OCI-LY1 (cell line): ENCODE measurements at regions not wholly inside any gene's neighbourhood (a gene's known extent, or its start where the extent isn't known, plus 50 kb on each side); places are given as distances from the start of the nearest gene placed in this dataset.

Experiments
- H2AFZ ChIP-seq: fragments of 200-600 bp; sonication (generic), shearing (Covaris generic); 2 replicates; pipeline ENCODE4 v1.6.0; 2014; ENCODE audit warnings: antibody characterized with exemption, mild to moderate bottlenecking, low read length
- H3F3A ChIP-seq: fragments of 200-600 bp; sonication (generic), shearing (Covaris generic); 2 replicates; pipeline ENCODE4 v1.6.0; 2014; ENCODE audit warnings: mild to moderate bottlenecking, antibody characterized with exemption, low read length, moderate library complexity; ENCODE audit not compliant: insufficient read depth
- H3K27ac ChIP-seq: fragments of 200-600 bp; sonication (generic); 2 replicates; pipeline ENCODE4 v1.5.1; 2014; ENCODE audit warnings: low read length, mixed run types, mild to moderate bottlenecking, low read depth; ENCODE audit not compliant: poor library complexity, severe bottlenecking
- H3K27me3 ChIP-seq: fragments of 200-600 bp; sonication (generic); 2 replicates; pipeline ENCODE4 v1.6.0; 2014; ENCODE audit warnings: antibody characterized with exemption, mild to moderate bottlenecking, low read length, moderate library complexity; ENCODE audit not compliant: insufficient read depth
- H3K36me3 ChIP-seq: fragments of 200-600 bp; sonication (generic); 2 replicates; pipeline ENCODE4 v1.6.1; 2014; ENCODE audit warnings: mild to moderate bottlenecking, antibody characterized with exemption, low read length, moderate library complexity, mixed read lengths; ENCODE audit not compliant: insufficient read depth
- H3K4me1 ChIP-seq: fragments of 200-600 bp; sonication (generic); 2 replicates; pipeline ENCODE4 v1.5.1; 2014; ENCODE audit warnings: mild to moderate bottlenecking, low read length, moderate library complexity; ENCODE audit not compliant: insufficient read depth, severe bottlenecking
- H3K4me2 ChIP-seq: fragments of 200-600 bp; sonication (generic), shearing (Covaris generic); 2 replicates; pipeline ENCODE4 v1.6.1; 2014; ENCODE audit warnings: low read length
- H3K4me3 ChIP-seq: fragments of 200-600 bp; sonication (generic); 2 replicates; pipeline ENCODE4 v1.5.1; 2014; ENCODE audit warnings: low read length, low read depth, mild to moderate bottlenecking, mixed read lengths; ENCODE audit not compliant: poor library complexity, severe bottlenecking
- H3K79me2 ChIP-seq: fragments of 200-600 bp; shearing (Covaris generic); 2 replicates; pipeline ENCODE4 v1.6.1; 2016; ENCODE audit warnings: mixed run types, low read length, mixed read lengths; ENCODE audit not compliant: insufficient read depth
- H3K9ac ChIP-seq: fragments of 200-600 bp; sonication (generic), shearing (Covaris generic); 2 replicates; pipeline ENCODE4 v1.6.1; 2014; ENCODE audit warnings: mild to moderate bottlenecking, low read length, mixed read lengths
- H3K9me2 ChIP-seq: fragments of 200-600 bp; sonication (generic), shearing (Covaris generic); 2 replicates; pipeline ENCODE4 v1.6.1; 2014; ENCODE audit warnings: low read depth, mild to moderate bottlenecking, low read length, mixed read lengths
- H3K9me3 ChIP-seq: fragments of 200-600 bp; shearing (Covaris generic); 2 replicates; pipeline ENCODE4 v1.6.1; 2014; ENCODE audit warnings: low read length, mixed read lengths
- H4K20me1 ChIP-seq: fragments of 200-600 bp; sonication (generic), shearing (Covaris generic); 2 replicates; pipeline ENCODE4 v1.6.0; 2016; ENCODE audit warnings: mild to moderate bottlenecking, low read length; ENCODE audit not compliant: insufficient read depth
- EZH2 ChIP-seq: fragments of 200-600 bp; sonication (generic), shearing (Covaris generic); IDR thresholded peaks from 2 replicates; pipeline ENCODE4 v1.8.0; 2017; ENCODE audit warnings: borderline replicate concordance, mixed run types, mild to moderate bottlenecking, antibody characterized with exemption, low read length, moderate library complexity, mixed read lengths
- TF ChIP-seq, protein P1 (sequence below): fragments of 200-600 bp; sonication (generic), shearing (Covaris generic); IDR thresholded peaks from 2 replicates; pipeline ENCODE4 v1.5.1; 2017; ENCODE audit warnings: mild to moderate bottlenecking, antibody characterized with exemption, low read length, moderate library complexity, mixed read lengths

GRCh38 chrX:8873102-8873501 lies 71.9 kb upstream of the FAM9A start:
- no peaks in the 10 kb centered on the region for H3K79me2 ChIP-seq
- no peaks in the 10 kb centered on the region for H3K9me3 ChIP-seq
- H4K20me1 ChIP-seq = no peaks in the 10 kb centered on the region
- no peaks in the 10 kb centered on the region for H3K36me3 ChIP-seq
- H2AFZ ChIP-seq = no peak overlapping the region
- H3K27me3 ChIP-seq = no peaks in the 10 kb centered on the region
- no peak overlapping the region for H3K4me3 ChIP-seq
- H3K27ac ChIP-seq = no peak overlapping the region
- no peaks in the 10 kb centered on the region for H3K9me2 ChIP-seq
- H3K4me2 ChIP-seq = no peak overlapping the region
- peaks cover 6% of the 10 kb centered on the region for H3K4me1 ChIP-seq
- TF ChIP-seq EZH2 = no peak
- TF ChIP-seq, protein P1, sequence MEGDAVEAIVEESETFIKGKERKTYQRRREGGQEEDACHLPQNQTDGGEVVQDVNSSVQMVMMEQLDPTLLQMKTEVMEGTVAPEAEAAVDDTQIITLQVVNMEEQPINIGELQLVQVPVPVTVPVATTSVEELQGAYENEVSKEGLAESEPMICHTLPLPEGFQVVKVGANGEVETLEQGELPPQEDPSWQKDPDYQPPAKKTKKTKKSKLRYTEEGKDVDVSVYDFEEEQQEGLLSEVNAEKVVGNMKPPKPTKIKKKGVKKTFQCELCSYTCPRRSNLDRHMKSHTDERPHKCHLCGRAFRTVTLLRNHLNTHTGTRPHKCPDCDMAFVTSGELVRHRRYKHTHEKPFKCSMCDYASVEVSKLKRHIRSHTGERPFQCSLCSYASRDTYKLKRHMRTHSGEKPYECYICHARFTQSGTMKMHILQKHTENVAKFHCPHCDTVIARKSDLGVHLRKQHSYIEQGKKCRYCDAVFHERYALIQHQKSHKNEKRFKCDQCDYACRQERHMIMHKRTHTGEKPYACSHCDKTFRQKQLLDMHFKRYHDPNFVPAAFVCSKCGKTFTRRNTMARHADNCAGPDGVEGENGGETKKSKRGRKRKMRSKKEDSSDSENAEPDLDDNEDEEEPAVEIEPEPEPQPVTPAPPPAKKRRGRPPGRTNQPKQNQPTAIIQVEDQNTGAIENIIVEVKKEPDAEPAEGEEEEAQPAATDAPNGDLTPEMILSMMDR = no peak
- no peaks in the 10 kb centered on the region for H3F3A ChIP-seq
- H3K9ac ChIP-seq = no peak overlapping the region

DNA sequence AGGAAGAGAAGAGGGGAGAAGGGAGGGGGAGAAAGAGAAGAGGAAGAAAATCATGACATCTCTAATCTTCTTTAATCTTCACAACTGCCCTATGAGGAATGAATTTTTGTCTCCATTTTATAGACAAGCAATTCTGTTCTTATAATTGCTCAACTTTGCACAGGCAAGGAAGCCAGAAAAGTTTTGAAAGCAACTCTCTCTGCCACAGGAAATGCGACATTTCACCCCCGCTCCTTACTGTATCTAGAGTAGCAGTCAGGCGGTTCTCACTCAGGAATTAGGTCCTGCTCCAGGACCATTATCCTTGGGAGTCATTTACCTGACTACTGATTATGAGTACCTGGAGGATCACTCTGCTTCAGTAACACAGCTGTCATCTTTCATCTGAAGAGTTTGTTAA lies 69.2 kb upstream of the FAM9A start:
- Histone ChIP-seq H3K4me1 (peaks cover 6% of the 10 kb centered on the region), H3K36me3 (no peaks in the 10 kb centered on the region), H3K27me3 (no peaks in the 10 kb centered on the region), H3K4me2 (no peak overlapping the region), H2AFZ (no peak overlapping the region), H4K20me1 (no peaks in the 10 kb centered on the region), H3K9me2 (no peaks in the 10 kb centered on the region), H3K4me3 (no peak overlapping the region), H3K9me3 (no peaks in the 10 kb centered on the region), H3F3A (no peaks in the 10 kb centered on the region), H3K79me2 (no peaks in the 10 kb centered on the region), H3K27ac (no peak overlapping the region), H3K9ac (no peak overlapping the region)
- TF ChIP-seq, protein P1 = no peak
- no peak for TF ChIP-seq EZH2

DNA sequence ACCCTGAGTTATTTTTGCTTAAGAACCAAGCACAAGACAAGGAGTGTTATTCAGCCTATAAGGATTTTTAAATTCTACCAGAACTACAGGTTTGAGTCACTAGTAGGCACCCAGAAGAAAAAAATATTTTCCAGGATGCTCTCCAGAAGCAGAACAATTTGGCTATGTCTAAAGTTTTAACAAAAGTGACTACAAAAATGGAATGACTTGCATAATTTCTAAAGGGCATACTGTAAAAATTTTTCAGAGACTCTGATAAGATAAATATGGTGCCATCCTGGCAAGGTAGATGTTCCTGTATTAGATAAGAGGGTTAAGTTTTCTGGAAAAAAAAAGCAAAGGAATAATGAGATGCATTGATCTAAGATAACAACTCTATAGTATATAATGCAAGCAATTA lies 68.6 kb upstream of the FAM9A start:
- H3K27me3 ChIP-seq = no peaks in the 10 kb centered on the region
- no peak overlapping the region for H3K4me2 ChIP-seq
- TF ChIP-seq, protein P1 = no peak
- TF ChIP-seq EZH2 = no peak
- no peaks in the 10 kb centered on the region for H3K9me2 ChIP-seq
- H4K20me1 ChIP-seq = no peaks in the 10 kb centered on the region
- peaks cover 6% of the 10 kb centered on the region for H3K4me1 ChIP-seq
- no peaks in the 10 kb centered on the region for H3F3A ChIP-seq
- H2AFZ ChIP-seq = no peak overlapping the region
- H3K9ac ChIP-seq = no peak overlapping the region
- no peaks in the 10 kb centered on the region for H3K36me3 ChIP-seq
- no peak overlapping the region for H3K27ac ChIP-seq
- no peaks in the 10 kb centered on the region for H3K79me2 ChIP-seq
- H3K9me3 ChIP-seq = no peaks in the 10 kb centered on the region
- no peak overlapping the region for H3K4me3 ChIP-seq
